GM19240 (cell line): ENCODE measurements at regions not wholly inside any gene's neighbourhood (a gene's known extent, or its start where the extent isn't known, plus 50 kb on each side); places are given as distances from the start of the nearest gene placed in this dataset.

Experiments used
- DNase-seq: peaks from one replicate; pipeline ENCODE4 v3.0.0; 2011; ENCODE audit warnings: low spot score; ENCODE audit not compliant: insufficient read length

DNA sequence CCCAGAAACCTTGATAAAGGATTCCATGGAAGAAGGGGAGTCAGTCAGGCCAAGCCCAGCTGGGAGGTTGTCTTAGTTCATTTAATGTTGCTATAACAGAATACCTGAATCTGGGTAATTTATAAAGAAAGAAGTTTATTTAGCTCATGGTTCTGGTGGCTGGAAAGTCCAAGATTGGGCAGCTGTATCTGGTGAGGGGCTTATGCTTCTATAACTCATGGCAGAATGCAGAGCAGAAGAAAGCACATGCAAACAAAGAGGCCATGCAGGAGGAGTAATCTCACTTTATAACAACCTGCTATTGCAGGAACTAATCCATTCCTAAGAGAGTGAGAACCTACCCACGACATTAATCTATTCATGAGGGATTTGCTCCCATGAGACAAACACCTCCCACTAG lies 54.2 kb upstream of the ANKRD1 start:
- no peak for DNase-seq

- no peak for DNase-seq
Measured at GRCh38 chr10:90977162-90977854, 56.4 kb upstream of the ANKRD1 start.

GRCh38 chr10:90977855-90978486 lies 57.1 kb upstream of the ANKRD1 start:
- no peak for DNase-seq

- DNase-seq: no peak
Measured at GRCh38 chr10:90982406-90983008, 61.6 kb upstream of the ANKRD1 start.

DNA sequence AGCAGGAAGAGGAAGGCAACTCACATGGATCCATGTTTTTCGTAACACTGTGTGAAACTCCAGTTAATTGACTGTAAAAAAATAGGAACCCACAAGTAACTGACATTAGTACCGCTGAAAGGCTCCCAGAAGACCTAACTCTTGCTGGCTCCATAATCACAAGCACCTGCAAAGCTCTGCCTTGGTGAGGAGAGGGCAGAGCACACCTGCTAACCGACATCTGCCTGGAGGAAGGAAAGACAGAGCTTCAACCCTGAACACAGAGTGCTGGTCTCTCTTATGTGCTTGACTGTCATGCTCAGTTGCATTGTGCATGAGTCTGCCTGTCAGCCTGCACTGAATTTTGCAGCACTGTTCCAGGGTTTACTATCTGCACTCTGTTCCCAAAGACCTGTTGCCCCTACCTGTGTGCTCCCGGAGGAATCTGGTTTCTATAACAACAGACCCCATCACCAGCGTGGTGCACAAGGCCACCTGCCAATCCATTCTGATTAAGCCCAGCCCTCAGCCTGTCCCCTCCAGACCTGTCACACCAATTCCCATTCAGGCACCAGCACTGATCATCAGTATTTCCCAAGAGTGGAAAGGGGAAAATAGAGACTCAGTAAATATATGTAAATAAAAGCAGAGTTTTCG lies 63.1 kb upstream of the ANKRD1 start:
- no peak for DNase-seq

- no peak for DNase-seq
Measured at GRCh38 chr10:90984898-90985297, 64.0 kb upstream of the ANKRD1 start.

DNA sequence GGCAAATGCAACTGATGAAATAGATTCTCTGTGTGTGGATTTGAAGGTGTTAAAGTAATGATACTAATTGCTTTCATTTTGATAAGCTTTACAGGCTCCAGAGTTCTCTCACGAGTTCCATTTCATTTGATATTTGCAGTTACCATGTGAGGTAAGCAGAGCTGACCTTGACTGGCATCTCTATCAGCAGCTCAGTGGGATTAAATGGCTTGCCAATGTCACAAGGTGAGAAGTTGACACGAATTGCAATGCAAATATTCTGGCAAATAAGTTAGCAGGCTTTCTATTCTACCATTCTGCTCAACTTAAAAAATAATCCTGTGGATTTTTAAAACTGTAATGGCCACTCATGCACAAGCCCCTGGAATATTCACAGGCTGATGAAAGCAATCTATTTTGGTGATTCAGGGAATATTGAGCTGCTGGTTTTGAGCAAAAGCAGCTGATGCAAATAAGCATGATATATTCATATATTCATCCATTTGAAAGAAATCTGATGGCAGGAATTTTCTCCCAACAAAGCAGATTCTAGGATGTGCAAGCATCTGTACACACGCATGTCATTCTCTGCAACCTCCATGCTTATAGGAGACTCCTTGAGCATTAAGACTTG lies 64.5 kb upstream of the ANKRD1 start:
- no peak for DNase-seq

DNA sequence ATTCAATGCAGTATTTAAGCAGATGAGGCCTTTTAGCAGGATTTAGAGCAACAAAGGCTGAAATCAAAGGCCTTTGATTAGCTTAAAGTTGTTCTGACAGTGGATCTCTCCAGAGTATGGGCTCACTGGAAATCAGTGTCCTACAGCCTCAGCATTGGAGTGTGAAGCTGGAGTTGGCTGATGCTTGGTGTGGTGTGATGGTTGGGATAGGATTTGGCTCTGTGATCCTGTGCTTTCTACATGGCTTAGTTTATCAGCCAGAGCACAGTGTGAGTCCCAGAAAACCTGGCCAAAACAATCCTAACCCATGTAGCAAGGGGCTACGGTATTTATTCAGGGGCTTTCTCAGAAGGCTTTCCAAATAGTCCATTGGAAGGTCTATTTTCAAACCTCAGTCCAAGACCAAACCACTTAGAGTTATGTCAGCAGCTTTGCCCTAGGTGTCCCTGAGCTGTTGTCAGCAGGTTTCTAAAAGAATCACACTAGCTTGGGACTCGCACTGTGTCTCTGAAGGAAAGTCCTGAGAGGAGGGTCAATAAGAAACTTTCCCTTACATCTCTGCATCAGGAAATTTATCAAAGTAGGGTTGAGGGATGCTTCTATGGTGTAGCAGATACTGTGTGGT lies 65.4 kb upstream of the ANKRD1 start:
- no peak for DNase-seq

- DNase-seq: no peak
Measured at GRCh38 chr10:90986870-90987269, 66.0 kb upstream of the ANKRD1 start.

- no peak for DNase-seq
Measured at GRCh38 chr10:90987383-90987782, 66.5 kb upstream of the ANKRD1 start.

DNA sequence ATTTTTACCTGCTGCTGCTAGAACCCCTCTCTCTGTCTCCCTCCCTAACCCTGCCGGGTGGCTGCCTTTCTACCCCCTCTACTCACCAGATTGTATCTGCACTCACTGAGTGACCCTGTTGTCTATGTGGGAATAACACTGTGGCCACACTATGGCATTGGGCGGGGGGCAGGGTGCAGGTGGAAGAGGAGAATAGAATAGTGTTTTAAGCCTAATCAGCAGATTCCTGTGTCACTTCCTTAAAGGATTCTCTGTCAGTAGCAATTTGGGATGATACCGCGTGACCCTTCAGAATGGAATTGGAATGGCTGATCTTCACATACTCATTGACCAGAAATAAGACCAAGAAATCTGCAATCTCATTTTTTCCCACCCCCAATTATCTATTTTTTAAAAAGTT lies 67.1 kb upstream of the ANKRD1 start:
- DNase-seq: no peak

GRCh38 chr10:90988802-90989201 lies 67.9 kb upstream of the ANKRD1 start:
- no peak for DNase-seq

- DNase-seq: no peak
Measured at GRCh38 chr10:90989378-90989777, 68.5 kb upstream of the ANKRD1 start.

DNA sequence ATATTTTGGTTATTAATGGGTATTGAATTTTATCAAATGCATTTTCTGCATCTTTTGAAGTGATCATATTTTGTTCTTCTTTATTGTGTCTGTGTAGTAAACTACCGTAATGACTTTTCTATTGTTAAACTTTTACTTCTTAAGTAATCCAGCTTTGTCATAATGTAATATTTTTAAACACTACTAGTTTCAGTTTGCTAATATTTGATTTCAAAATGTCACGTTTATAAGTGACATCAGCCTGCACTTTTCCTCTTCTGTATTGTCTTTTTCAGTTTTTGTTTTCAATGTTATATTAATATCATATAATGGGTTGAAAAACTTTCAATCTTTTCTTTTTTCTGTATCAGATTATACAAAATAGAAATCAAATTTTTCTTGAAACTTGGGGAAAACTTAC lies 71.6 kb upstream of the ANKRD1 start:
- no peak for DNase-seq

DNA sequence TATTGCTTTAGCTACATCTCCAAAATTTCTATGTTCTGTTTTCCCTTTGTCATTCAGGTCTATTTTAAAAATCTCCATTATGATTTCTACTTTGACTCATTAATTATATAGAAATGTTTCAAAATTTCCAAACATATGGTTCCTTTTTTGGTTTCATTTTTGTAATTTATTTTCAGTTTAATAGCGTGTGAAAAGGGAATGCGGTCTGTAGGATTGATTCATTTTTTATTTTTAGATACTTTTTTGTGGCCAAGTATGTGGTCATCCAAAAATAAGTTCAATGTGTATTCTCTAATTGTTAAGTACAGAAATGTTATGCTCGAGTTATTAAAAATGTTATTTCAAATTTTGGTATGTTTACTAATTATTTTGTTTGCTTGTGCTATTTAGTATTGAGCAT lies 72.5 kb upstream of the ANKRD1 start:
- no peak for DNase-seq

- no peak for DNase-seq
Measured at GRCh38 chr10:90997670-90998069, 76.8 kb upstream of the ANKRD1 start.

DNA sequence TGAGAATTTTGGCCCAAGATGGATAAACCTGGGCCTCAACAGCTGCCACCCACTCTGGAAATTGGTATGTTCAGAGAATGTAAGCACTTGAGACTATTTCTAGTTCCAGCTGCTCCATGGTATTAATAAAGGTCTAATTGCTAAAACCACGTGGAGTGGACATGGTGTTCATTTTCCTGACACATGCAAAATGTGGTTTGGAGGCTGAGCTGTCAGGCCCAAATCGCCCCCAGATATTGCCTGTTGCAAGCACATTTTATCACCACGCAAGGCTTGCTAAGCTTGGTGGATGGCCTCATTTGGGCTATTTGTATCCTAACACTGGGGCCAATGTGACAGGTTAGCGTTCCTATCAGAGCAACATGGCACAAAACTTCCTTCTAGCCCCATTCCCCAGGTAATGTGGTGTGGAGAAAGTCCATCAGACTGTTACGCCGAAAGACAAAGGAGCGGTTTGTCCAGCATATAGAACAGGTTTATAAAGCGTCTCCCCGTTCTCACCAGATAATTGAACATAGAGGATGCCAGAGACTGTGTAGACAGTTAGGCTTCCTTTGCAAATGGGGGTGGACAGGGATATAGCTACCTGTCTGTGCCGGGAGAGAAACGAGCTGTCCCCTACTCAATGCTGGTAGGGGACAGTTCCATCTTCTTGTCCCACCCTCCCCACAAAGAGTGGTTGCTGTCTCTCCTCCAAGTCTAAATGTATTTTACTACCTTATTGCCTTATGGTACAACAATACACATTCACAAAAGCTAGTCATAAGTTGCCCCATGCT lies 78.0 kb upstream of the ANKRD1 start:
- no peak for DNase-seq

GRCh38 chr10:90999512-91000172 lies 78.8 kb upstream of the ANKRD1 start:
- no peak for DNase-seq

DNA sequence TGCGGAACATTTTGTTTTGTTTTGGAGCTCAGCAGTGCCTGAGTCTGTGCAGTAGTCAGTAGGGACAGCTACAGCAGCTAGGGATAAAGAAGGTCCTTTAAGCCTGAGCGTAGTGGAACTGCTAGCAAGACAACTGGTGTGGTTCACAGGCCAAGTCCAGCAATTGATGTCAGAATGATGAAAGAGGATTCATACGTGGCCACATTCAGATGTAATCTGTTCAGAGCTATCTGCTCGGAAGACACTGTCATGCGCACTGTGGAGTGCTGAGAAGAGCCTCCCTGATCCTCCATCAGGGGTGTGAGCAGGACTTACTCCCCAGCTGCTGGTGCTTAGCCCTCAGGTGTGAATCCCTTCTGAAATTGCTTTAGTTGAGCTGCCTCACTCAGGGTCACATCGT lies 79.6 kb upstream of the ANKRD1 start:
- no peak for DNase-seq

GRCh38 chr10:91000985-91001384 lies 80.1 kb upstream of the ANKRD1 start:
- no peak for DNase-seq
